NCI-H1105 treated with DMSO at 0.1 percent for 48 hours (cell line): ENCODE measurements at regions not wholly inside any gene's neighbourhood (a gene's known extent, or its start where the extent isn't known, plus 50 kb on each side); places are given as distances from the start of the nearest gene placed in this dataset.
"Not testable (repeated sequence)": the region's sequence is repeated elsewhere in the genome, so short reads cannot be mapped to it uniquely, and the experiment has no call there.

Experiments
- DNase-seq: peaks from one replicate; lab custom pipeline; 2025; lab: John Stamatoyannopoulos, UW

- DNase-seq, result peak; percentile 94
Measured at GRCh38 chr20:41717483-41717882, 99.3 kb upstream of the CHD6 start.

- DNase-seq, result no peak
Measured at GRCh38 chr20:41716911-41717310, 98.7 kb upstream of the CHD6 start.

GRCh38 chr20:41716436-41716835 lies 98.3 kb upstream of the CHD6 start:
- no peak for DNase-seq

- no peak for DNase-seq
Measured at GRCh38 chr20:41715526-41715925, 97.3 kb upstream of the CHD6 start.

- DNase-seq, result no peak
Measured at GRCh38 chr20:41714030-41714429, 95.9 kb upstream of the CHD6 start.

GRCh38 chr20:41704896-41705295 lies 86.7 kb upstream of the CHD6 start:
- no peak for DNase-seq

- no peak for DNase-seq
Measured at GRCh38 chr20:41702647-41703046, 84.5 kb upstream of the CHD6 start.

GRCh38 chr20:41701588-41702348 lies 83.6 kb upstream of the CHD6 start:
- DNase-seq, result no peak

GRCh38 chr20:41699673-41700072 lies 81.5 kb upstream of the CHD6 start:
- not testable (repeated sequence) for DNase-seq

GRCh38 chr20:41697861-41698559 lies 79.8 kb upstream of the CHD6 start:
- peak; percentile 72 for DNase-seq

GRCh38 chr20:41696428-41696827 lies 78.3 kb upstream of the CHD6 start:
- no peak for DNase-seq

GRCh38 chr20:41694796-41695195 lies 76.6 kb upstream of the CHD6 start:
- DNase-seq, result no peak

GRCh38 chr20:41693136-41693979 lies 75.2 kb upstream of the CHD6 start:
- peak; percentile 97 for DNase-seq

GRCh38 chr20:41692479-41693135 lies 74.4 kb upstream of the CHD6 start:
- DNase-seq, result peak; percentile 64

- DNase-seq, result no peak
Measured at GRCh38 chr20:41691443-41691842, 73.3 kb upstream of the CHD6 start.

- no peak for DNase-seq
Measured at GRCh38 chr20:41690702-41691101, 72.5 kb upstream of the CHD6 start.

- DNase-seq, result no peak
Measured at GRCh38 chr20:41686961-41687360, 68.8 kb upstream of the CHD6 start.

GRCh38 chr20:41685145-41685544 lies 67.0 kb upstream of the CHD6 start:
- not testable (repeated sequence) for DNase-seq

- no peak for DNase-seq
Measured at GRCh38 chr20:41678799-41679198, 60.6 kb upstream of the CHD6 start.

GRCh38 chr20:41672282-41672681 lies 54.1 kb upstream of the CHD6 start:
- no peak for DNase-seq

GRCh38 chr20:41671143-41671542 lies 53.0 kb upstream of the CHD6 start:
- DNase-seq, result no peak

- no peak for DNase-seq
Measured at GRCh38 chr20:41670631-41671030, 52.5 kb upstream of the CHD6 start.
